ENCODE measurements at regions not wholly inside any gene's neighbourhood (a gene's known extent, or its start where the extent isn't known, plus 50 kb on each side); places are given as distances from the start of the nearest gene placed in this dataset.
"Not testable (repeated sequence)": the region's sequence is repeated elsewhere in the genome, so short reads cannot be mapped to it uniquely, and the experiment has no call there.

- Histone ChIP-seq H3K9me3 (no peaks in the 10 kb centered on the region), H3K4me1 (ENCODE audit: low read depth) (no peaks in the 10 kb centered on the region), H3K4me3 (no peak overlapping the region), H3K36me3 (ENCODE audit: low read depth) (no peaks in the 10 kb centered on the region)
- no peak for TF ChIP-seq CTCF (IDR thresholded peaks at IDR 0.05)
- DNase-seq (no peak), ATAC-seq (no peak)
- intact Hi-C loops (cut with DNase I, micrococcal nuclease), result no loop called here
Observed at GRCh38 chr2:58756336-58756735, 515.2 kb upstream of the FANCL start.

- H3K36me3 ChIP-seq (ENCODE audit: low read depth); DNase-seq; H3K9me3 ChIP-seq; H3K4me3 ChIP-seq; ATAC-seq; H3K4me1 ChIP-seq (ENCODE audit: low read depth); intact Hi-C loops (cut with DNase I, micrococcal nuclease): not testable (repeated sequence)
Observed at GRCh38 chr2:58752507-58752906, 511.4 kb upstream of the FANCL start.

GRCh38 chr2:58751676-58752075 is 510.6 kb upstream of the FANCL start:
- H3K36me3 ChIP-seq (ENCODE audit: low read depth); ATAC-seq; DNase-seq; intact Hi-C loops (cut with DNase I, micrococcal nuclease); H3K4me1 ChIP-seq (ENCODE audit: low read depth); H3K9me3 ChIP-seq; H3K4me3 ChIP-seq: not testable (repeated sequence)

GRCh38 chr2:58749041-58749440 is 507.9 kb upstream of the FANCL start:
- DNase-seq (no peak), ATAC-seq (no peak)
- intact Hi-C loops (cut with DNase I, micrococcal nuclease), result no loop called here
- TF ChIP-seq CTCF (IDR thresholded peaks at IDR 0.05), result no peak
- H3K4me3 ChIP-seq, result no peak overlapping the region
- H3K9me3 ChIP-seq, result no peaks in the 10 kb centered on the region
- H3K36me3 ChIP-seq (ENCODE audit: low read depth), result no peaks in the 10 kb centered on the region
- no peaks in the 10 kb centered on the region for H3K4me1 ChIP-seq (ENCODE audit: low read depth)

GRCh38 chr2:58745334-58745733 is 504.2 kb upstream of the FANCL start:
- not testable (repeated sequence) for H3K4me3 ChIP-seq

GRCh38 chr2:58740426-58740825 is 499.3 kb upstream of the FANCL start:
- no peak for TF ChIP-seq CTCF (IDR thresholded peaks at IDR 0.05)
- DNase-seq (no peak), ATAC-seq (no peak)
- intact Hi-C loops (cut with DNase I, micrococcal nuclease), result no loop called here
- H3K36me3 ChIP-seq (ENCODE audit: low read depth), result no peaks in the 10 kb centered on the region
- no peaks in the 10 kb centered on the region for H3K4me1 ChIP-seq (ENCODE audit: low read depth)
- H3K9me3 ChIP-seq, result no peaks in the 10 kb centered on the region
- H3K4me3 ChIP-seq, result no peak overlapping the region

More at GRCh38 chr2:58745334-58745733, 504.2 kb upstream of the FANCL start:
- ATAC-seq; H3K9me3 ChIP-seq; H3K36me3 ChIP-seq (ENCODE audit: low read depth); H3K4me1 ChIP-seq (ENCODE audit: low read depth); DNase-seq; intact Hi-C loops (cut with DNase I, micrococcal nuclease): not testable (repeated sequence)

- no peak for ATAC-seq
- intact Hi-C loops (cut with DNase I, micrococcal nuclease), result no loop called here
Observed at GRCh38 chr2:58739033-58739432, 497.9 kb upstream of the FANCL start.

More at GRCh38 chr2:58739033-58739432, 497.9 kb upstream of the FANCL start:
- DNase-seq, result no peak
- no peaks in the 10 kb centered on the region for H3K9me3 ChIP-seq
- no peak overlapping the region for H3K4me3 ChIP-seq
- H3K36me3 ChIP-seq (ENCODE audit: low read depth), result no peaks in the 10 kb centered on the region
- TF ChIP-seq CTCF (IDR thresholded peaks at IDR 0.05), result no peak
- no peaks in the 10 kb centered on the region for H3K4me1 ChIP-seq (ENCODE audit: low read depth)
